OCI-LY1 (cell line): ENCODE measurements at regions not wholly inside any gene's neighbourhood (a gene's known extent, or its start where the extent isn't known, plus 50 kb on each side); places are given as distances from the start of the nearest gene placed in this dataset.

Experiments used
- H2AFZ ChIP-seq: fragments of 200-600 bp; sonication (generic), shearing (Covaris generic); 2 replicates; pipeline ENCODE4 v1.6.0; 2014; ENCODE audit warnings: antibody characterized with exemption, mild to moderate bottlenecking, low read length
- H3F3A ChIP-seq: fragments of 200-600 bp; sonication (generic), shearing (Covaris generic); 2 replicates; pipeline ENCODE4 v1.6.0; 2014; ENCODE audit warnings: mild to moderate bottlenecking, antibody characterized with exemption, low read length, moderate library complexity; ENCODE audit not compliant: insufficient read depth
- H3K27ac ChIP-seq: fragments of 200-600 bp; sonication (generic); 2 replicates; pipeline ENCODE4 v1.5.1; 2014; ENCODE audit warnings: low read length, mixed run types, mild to moderate bottlenecking, low read depth; ENCODE audit not compliant: poor library complexity, severe bottlenecking
- H3K27me3 ChIP-seq: fragments of 200-600 bp; sonication (generic); 2 replicates; pipeline ENCODE4 v1.6.0; 2014; ENCODE audit warnings: antibody characterized with exemption, mild to moderate bottlenecking, low read length, moderate library complexity; ENCODE audit not compliant: insufficient read depth
- H3K36me3 ChIP-seq: fragments of 200-600 bp; sonication (generic); 2 replicates; pipeline ENCODE4 v1.6.1; 2014; ENCODE audit warnings: mild to moderate bottlenecking, antibody characterized with exemption, low read length, moderate library complexity, mixed read lengths; ENCODE audit not compliant: insufficient read depth
- H3K4me1 ChIP-seq: fragments of 200-600 bp; sonication (generic); 2 replicates; pipeline ENCODE4 v1.5.1; 2014; ENCODE audit warnings: mild to moderate bottlenecking, low read length, moderate library complexity; ENCODE audit not compliant: insufficient read depth, severe bottlenecking
- H3K4me2 ChIP-seq: fragments of 200-600 bp; sonication (generic), shearing (Covaris generic); 2 replicates; pipeline ENCODE4 v1.6.1; 2014; ENCODE audit warnings: low read length
- H3K4me3 ChIP-seq: fragments of 200-600 bp; sonication (generic); 2 replicates; pipeline ENCODE4 v1.5.1; 2014; ENCODE audit warnings: low read length, low read depth, mild to moderate bottlenecking, mixed read lengths; ENCODE audit not compliant: poor library complexity, severe bottlenecking
- H3K79me2 ChIP-seq: fragments of 200-600 bp; shearing (Covaris generic); 2 replicates; pipeline ENCODE4 v1.6.1; 2016; ENCODE audit warnings: mixed run types, low read length, mixed read lengths; ENCODE audit not compliant: insufficient read depth
- H3K9ac ChIP-seq: fragments of 200-600 bp; sonication (generic), shearing (Covaris generic); 2 replicates; pipeline ENCODE4 v1.6.1; 2014; ENCODE audit warnings: mild to moderate bottlenecking, low read length, mixed read lengths
- H3K9me2 ChIP-seq: fragments of 200-600 bp; sonication (generic), shearing (Covaris generic); 2 replicates; pipeline ENCODE4 v1.6.1; 2014; ENCODE audit warnings: low read depth, mild to moderate bottlenecking, low read length, mixed read lengths
- H3K9me3 ChIP-seq: fragments of 200-600 bp; shearing (Covaris generic); 2 replicates; pipeline ENCODE4 v1.6.1; 2014; ENCODE audit warnings: low read length, mixed read lengths
- H4K20me1 ChIP-seq: fragments of 200-600 bp; sonication (generic), shearing (Covaris generic); 2 replicates; pipeline ENCODE4 v1.6.0; 2016; ENCODE audit warnings: mild to moderate bottlenecking, low read length; ENCODE audit not compliant: insufficient read depth
- CTCF ChIP-seq: fragments of 200-600 bp; sonication (generic), shearing (Covaris generic); IDR thresholded peaks from 2 replicates; pipeline ENCODE4 v1.5.1; 2017; ENCODE audit warnings: mild to moderate bottlenecking, antibody characterized with exemption, low read length, moderate library complexity, mixed read lengths
- EZH2 ChIP-seq: fragments of 200-600 bp; sonication (generic), shearing (Covaris generic); IDR thresholded peaks from 2 replicates; pipeline ENCODE4 v1.8.0; 2017; ENCODE audit warnings: borderline replicate concordance, mixed run types, mild to moderate bottlenecking, antibody characterized with exemption, low read length, moderate library complexity, mixed read lengths

GRCh38 chr18:29096079-29096770 is 919.3 kb upstream of the CDH2 start:
- no peak overlapping the region for H2AFZ ChIP-seq
- H3K79me2 ChIP-seq, result no peaks in the 10 kb centered on the region
- H3K4me1 ChIP-seq, result no peaks in the 10 kb centered on the region
- TF ChIP-seq EZH2, result no peak
- no peak for TF ChIP-seq CTCF
- no peaks in the 10 kb centered on the region for H3K9me3 ChIP-seq
- no peaks in the 10 kb centered on the region for H3K27me3 ChIP-seq
- no peaks in the 10 kb centered on the region for H3F3A ChIP-seq
- no peaks in the 10 kb centered on the region for H3K9me2 ChIP-seq
- H3K9ac ChIP-seq, result no peak overlapping the region
- H3K4me3 ChIP-seq, result no peak overlapping the region
- H3K4me2 ChIP-seq, result no peak overlapping the region
- H4K20me1 ChIP-seq, result no peaks in the 10 kb centered on the region
- H3K36me3 ChIP-seq, result no peaks in the 10 kb centered on the region
- H3K27ac ChIP-seq, result no peak overlapping the region

- no peaks in the 10 kb centered on the region for H3K36me3 ChIP-seq
- H3K4me3 ChIP-seq, result no peak overlapping the region
- H3K9ac ChIP-seq, result no peak overlapping the region
- no peak overlapping the region for H2AFZ ChIP-seq
- H3K27me3 ChIP-seq, result no peaks in the 10 kb centered on the region
- H3K27ac ChIP-seq, result no peak overlapping the region
- TF ChIP-seq EZH2 (no peak), CTCF (no peak)
- no peak overlapping the region for H3K4me2 ChIP-seq
- H3K9me3 ChIP-seq, result no peaks in the 10 kb centered on the region
- H3F3A ChIP-seq, result no peaks in the 10 kb centered on the region
- no peaks in the 10 kb centered on the region for H3K79me2 ChIP-seq
- H3K4me1 ChIP-seq, result no peaks in the 10 kb centered on the region
- no peaks in the 10 kb centered on the region for H3K9me2 ChIP-seq
- H4K20me1 ChIP-seq, result no peaks in the 10 kb centered on the region
Measured at GRCh38 chr18:29087616-29088246, 910.8 kb upstream of the CDH2 start.

- Histone ChIP-seq H2AFZ (no peak overlapping the region), H3K36me3 (no peaks in the 10 kb centered on the region), H3F3A (no peaks in the 10 kb centered on the region), H3K9me3 (no peaks in the 10 kb centered on the region), H3K4me3 (no peak overlapping the region), H3K27ac (no peak overlapping the region), H3K4me2 (no peak overlapping the region), H3K4me1 (no peaks in the 10 kb centered on the region), H3K79me2 (no peaks in the 10 kb centered on the region), H3K9ac (no peak overlapping the region), H4K20me1 (no peaks in the 10 kb centered on the region), H3K9me2 (no peaks in the 10 kb centered on the region), H3K27me3 (no peaks in the 10 kb centered on the region)
- no peak for TF ChIP-seq EZH2
- TF ChIP-seq CTCF, result no peak
Measured at GRCh38 chr18:29084120-29084519, 907.2 kb upstream of the CDH2 start.
